Activated CD4-positive, alpha-beta T cell treated with anti-CD3 and anti-CD28 coated beads for 24 hours (primary cell): ENCODE measurements at regions not wholly inside any gene's neighbourhood (a gene's known extent, or its start where the extent isn't known, plus 50 kb on each side); places are given as distances from the start of the nearest gene placed in this dataset.

Experiments used
- DNase-seq, 2 donors: peaks; one replicate each; pipeline ENCODE4 v3.0.0-alpha.2; 2020; ENCODE audit warnings: low read depth in 2 of 2

GRCh38 chr6:14365393-14365792 is 247.8 kb downstream of the CD83 start:
- no peak for DNase-seq

- no peak for DNase-seq
Observed at GRCh38 chr6:14366315-14366714, 248.7 kb downstream of the CD83 start.

- no peak for DNase-seq
Observed at GRCh38 chr6:14366872-14367271, 249.3 kb downstream of the CD83 start.

- DNase-seq, result no peak
Observed at GRCh38 chr6:14367296-14367695, 249.7 kb downstream of the CD83 start.

- no peak for DNase-seq
Observed at GRCh38 chr6:14369717-14370116, 252.1 kb downstream of the CD83 start.

GRCh38 chr6:14371530-14371929 is 254.0 kb downstream of the CD83 start:
- no peak for DNase-seq

- DNase-seq, result no peak
Observed at GRCh38 chr6:14372734-14373489, 255.3 kb downstream of the CD83 start.

GRCh38 chr6:14373648-14374437 is 256.3 kb downstream of the CD83 start:
- DNase-seq, result no peak

GRCh38 chr6:14375930-14376329 is 258.4 kb downstream of the CD83 start:
- no peak for DNase-seq

- no peak for DNase-seq
Observed at GRCh38 chr6:14379568-14379967, 262.0 kb downstream of the CD83 start.

- DNase-seq, result no peak
Observed at GRCh38 chr6:14380086-14380820, 262.7 kb downstream of the CD83 start.

GRCh38 chr6:14380901-14381828 is 263.6 kb downstream of the CD83 start:
- no peak for DNase-seq

GRCh38 chr6:14381829-14382677 is 264.5 kb downstream of the CD83 start:
- DNase-seq, result no peak

- no peak for DNase-seq
Observed at GRCh38 chr6:14382678-14383236, 265.2 kb downstream of the CD83 start.

- DNase-seq, result no peak
Observed at GRCh38 chr6:14383393-14384174, 266.0 kb downstream of the CD83 start.

- no peak for DNase-seq
Observed at GRCh38 chr6:14384175-14384949, 266.8 kb downstream of the CD83 start.

- no peak for DNase-seq
Observed at GRCh38 chr6:14386263-14386662, 268.7 kb downstream of the CD83 start.

- no peak for DNase-seq
Observed at GRCh38 chr6:14386668-14387067, 269.1 kb downstream of the CD83 start.

- DNase-seq, result no peak
Observed at GRCh38 chr6:14388371-14388770, 270.8 kb downstream of the CD83 start.
